B cell (primary cell): ENCODE measurements at regions not wholly inside any gene's neighbourhood (a gene's known extent, or its start where the extent isn't known, plus 50 kb on each side); places are given as distances from the start of the nearest gene placed in this dataset.

Experiments used
- CTCF ChIP-seq: fragments of 200-600 bp; IDR thresholded peaks from one replicate; pipeline ENCODE4 v1.8.0; 2022; ENCODE audit warnings: antibody characterized with exemption, mild to moderate bottlenecking
- EZH2 ChIP-seq: IDR thresholded peaks from 2 replicates; pipeline ENCODE4 v1.6.1; 2012; ENCODE audit warnings: borderline replicate concordance, low read depth, mild to moderate bottlenecking, moderate library complexity, low read length; ENCODE audit not compliant: insufficient read depth, poor library complexity, severe bottlenecking

DNA sequence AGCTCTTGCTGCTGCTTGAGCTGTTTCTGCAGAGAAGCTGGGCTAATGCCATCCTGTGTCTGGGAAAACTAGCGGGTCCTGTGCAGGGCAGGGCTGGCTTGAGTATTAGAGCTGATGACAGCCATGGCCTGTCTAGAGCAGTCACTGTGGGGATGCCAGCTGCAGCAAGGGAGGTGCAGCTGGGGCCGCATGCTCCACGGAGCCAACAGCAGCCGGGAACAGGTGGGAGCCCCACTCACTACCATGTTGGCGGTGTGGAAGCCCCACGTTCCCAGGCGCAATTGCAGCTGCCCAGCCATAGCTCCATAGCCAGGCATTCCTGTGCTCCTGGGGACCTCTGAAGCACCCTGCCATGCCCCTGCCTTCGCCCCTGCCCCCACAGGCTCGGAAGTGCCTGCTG lies 212.9 kb downstream of the TFAP2C start:
- TF ChIP-seq CTCF (no peak), EZH2 (no peak)
